GM18861 (cell line): ENCODE measurements at regions not wholly inside any gene's neighbourhood (a gene's known extent, or its start where the extent isn't known, plus 50 kb on each side); places are given as distances from the start of the nearest gene placed in this dataset.
"Not testable (repeated sequence)": the region's sequence is repeated elsewhere in the genome, so short reads cannot be mapped to it uniquely, and the experiment has no call there.

Source experiments
- ATAC-seq: cut with Tn5 transposase; IDR thresholded peaks from one replicate; pipeline ENCODE4 v1.9.1; 2021; ENCODE audit not compliant: unreplicated experiment

DNA sequence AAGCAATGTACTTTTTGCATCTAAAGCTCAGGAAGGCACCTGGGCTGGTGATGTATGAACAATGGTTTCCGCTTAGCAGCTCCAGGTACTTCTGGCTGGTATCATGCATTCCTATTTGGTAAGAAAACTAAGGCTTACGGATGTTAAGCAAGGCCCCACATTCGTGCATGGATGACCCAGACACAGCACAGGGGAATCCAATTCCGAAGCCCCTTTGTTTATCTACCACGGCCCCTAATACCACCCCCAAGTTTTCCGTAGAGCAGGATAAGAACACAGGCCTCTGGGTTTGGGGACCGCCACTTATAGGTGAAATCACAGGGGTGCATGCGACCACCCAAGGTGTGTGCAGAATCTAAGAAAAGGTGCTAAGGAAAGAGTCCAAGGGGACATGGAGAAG, 192.1 kb upstream of the ID2 start:
- no peak for ATAC-seq

GRCh38 chr2:8490166-8490721, 191.6 kb upstream of the ID2 start:
- ATAC-seq = no peak

GRCh38 chr2:8491296-8492027, 190.4 kb upstream of the ID2 start:
- no peak for ATAC-seq

- ATAC-seq = no peak
Observed at GRCh38 chr2:8494151-8494550, 187.7 kb upstream of the ID2 start.

- no peak for ATAC-seq
Observed at GRCh38 chr2:8494589-8494988, 187.3 kb upstream of the ID2 start.

- ATAC-seq = no peak
Observed at GRCh38 chr2:8495189-8495989, 186.5 kb upstream of the ID2 start.

- ATAC-seq = no peak
Observed at GRCh38 chr2:8496079-8496478, 185.8 kb upstream of the ID2 start.

DNA sequence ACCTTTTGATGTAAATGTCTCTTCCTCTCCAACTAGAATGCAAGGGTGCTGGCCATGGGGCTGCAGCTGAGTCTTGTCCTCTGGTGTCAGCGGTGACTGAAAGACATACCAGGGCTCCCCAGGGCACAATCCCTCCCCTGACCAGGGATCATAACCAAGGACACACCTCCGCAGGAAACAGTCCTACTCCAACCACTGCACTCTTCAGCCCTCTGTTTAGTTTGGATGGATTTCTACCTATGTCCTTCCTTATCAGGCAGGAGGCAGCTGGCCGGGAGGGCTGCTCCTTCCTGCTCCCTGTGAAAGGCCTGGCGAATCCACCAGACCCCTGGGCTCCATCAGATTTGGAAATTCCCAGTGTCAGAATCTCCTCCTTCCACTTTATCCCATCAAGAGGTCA, 185.2 kb upstream of the ID2 start:
- no peak for ATAC-seq

- no peak for ATAC-seq
Observed at GRCh38 chr2:8498994-8499393, 182.9 kb upstream of the ID2 start.

DNA sequence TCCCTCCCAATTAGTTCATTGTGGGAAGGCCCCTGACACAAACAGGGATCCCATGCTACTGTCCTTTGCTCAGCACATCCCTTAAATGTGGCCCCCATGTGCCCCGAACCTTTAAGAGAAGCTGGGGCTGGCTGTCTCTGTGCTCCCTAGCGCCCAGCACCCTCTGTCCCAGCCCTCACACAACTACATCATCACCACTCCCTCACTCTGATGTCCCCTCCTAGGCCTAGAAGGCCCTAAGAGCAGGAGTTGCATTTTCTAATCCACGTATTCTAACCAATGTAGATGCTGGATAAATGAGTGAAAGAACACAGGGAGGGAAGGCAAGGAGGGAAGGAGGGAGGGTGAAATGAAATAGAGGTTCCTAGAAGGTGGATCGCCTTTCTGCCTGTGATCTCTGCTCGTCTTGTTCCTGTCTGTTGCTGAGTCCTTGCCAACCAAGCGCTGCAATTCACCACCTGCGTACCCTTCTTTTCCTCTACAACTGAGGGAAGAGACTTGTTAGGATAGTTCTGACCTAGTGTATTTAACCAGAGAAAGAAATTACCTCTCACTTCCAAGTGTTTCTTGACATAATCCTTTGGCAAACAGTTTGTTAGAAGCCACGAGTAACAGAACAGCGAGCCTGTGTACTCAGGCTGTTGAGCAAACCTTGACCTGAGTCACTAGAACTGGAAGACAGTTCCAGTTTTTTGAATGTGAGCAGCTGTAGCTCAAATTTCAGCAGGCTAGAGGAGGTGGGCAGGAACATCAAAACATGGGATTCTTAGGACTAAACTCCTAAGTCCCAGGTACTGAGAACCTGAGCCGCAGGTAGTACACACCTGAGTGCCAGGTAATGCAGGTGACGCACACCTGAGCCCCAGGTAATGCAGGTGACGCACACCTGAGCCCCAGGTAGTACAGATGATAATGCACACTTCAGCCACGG, 181.5 kb upstream of the ID2 start:
- no peak for ATAC-seq

DNA sequence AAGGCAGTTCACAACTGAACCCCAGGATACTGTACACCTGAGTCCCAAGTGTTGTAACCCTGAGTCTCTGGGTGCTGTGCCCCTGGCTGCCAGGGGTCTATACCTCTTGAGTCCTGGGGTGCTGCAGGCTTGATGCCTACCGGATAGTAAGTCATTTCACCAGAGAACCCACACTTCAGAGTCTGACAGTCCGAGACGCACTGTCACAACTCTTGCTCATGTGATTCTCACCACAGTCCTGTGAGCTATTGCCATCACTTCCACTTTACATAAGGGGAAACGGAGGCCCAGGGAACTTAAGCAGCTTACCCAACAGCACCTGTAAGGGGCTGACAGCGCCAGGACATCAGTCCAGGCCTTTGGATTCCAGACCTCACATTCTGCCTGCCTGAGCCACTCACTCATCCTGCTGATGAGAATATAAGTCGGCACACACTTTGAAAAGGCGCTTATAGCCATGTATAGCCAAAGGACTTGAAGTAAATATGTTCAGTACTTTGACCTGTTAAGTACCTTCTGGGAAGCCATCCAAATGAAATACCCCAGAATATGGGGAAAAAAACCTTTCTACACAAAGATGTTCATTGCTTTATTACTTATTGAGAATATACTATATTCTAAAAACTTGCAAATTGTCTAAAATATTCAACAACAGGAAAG, 180.7 kb upstream of the ID2 start:
- no peak for ATAC-seq

- no peak for ATAC-seq
Observed at GRCh38 chr2:8502316-8502715, 179.5 kb upstream of the ID2 start.

DNA sequence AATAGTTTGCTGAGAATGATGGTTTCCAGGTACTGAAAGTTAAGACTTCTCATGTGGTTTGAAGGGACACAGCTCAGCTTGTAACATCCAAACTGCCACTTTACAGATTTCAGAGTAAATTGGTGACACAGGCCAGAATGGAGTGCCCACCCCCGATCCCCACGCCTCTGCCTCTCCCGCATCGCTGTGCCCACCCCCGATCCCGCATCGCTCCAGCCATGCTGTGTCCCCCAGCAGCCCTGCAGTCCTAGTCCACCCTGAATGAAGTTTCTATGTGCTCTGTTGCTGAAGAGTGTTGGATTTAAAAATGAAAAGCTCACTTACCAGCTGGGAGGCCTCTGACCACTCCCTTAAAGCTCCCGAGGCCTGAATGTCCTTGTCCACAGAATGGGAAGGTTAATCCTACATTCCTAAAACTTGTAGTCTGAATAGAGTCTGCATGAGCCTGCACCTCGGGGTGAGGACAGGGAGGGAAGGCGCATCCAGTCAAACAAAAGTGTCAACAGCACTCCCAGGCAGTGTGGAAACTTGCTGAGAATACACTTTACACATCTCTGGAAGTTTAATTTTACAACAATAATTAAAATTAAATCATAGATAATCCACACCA, 176.4 kb upstream of the ID2 start:
- no peak for ATAC-seq

DNA sequence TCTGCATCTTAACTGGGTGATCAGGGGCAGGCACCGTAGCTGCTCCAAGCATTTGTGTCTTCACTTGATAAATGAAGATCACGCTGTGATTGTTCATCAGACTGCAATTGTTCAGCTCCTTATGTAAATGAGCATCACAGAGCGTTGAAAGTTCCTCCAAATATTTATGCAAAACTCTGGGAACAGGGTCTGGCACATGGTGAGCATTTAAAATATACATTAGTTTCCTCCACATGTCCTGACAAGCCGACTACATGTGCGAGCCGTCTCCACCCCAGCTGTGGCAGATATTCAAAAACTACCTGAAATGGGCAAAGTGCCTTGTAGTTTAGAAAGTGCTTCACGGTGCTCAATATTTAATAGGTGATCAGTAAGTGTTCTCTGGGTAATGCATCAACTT, 175.1 kb upstream of the ID2 start:
- no peak for ATAC-seq

DNA sequence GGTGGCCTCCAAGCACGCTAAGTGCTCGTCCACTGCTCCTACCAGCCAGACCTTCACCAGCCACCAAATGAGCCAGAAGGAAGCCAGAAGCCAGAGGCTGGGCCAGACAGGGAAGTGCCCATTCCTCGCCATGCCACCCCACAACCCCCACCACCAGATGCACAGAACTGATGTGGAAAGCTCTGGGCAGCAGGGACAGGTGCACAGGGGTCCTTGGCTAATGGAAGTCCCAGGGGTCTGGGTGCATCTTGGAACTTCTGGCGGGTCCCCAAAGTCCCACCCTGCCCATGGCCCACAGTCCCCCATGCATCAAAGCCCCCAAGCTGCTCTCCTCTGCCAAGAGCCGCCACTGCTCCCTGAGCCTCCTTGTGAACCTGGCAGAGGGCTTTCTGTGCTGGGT, 173.1 kb upstream of the ID2 start:
- no peak for ATAC-seq

DNA sequence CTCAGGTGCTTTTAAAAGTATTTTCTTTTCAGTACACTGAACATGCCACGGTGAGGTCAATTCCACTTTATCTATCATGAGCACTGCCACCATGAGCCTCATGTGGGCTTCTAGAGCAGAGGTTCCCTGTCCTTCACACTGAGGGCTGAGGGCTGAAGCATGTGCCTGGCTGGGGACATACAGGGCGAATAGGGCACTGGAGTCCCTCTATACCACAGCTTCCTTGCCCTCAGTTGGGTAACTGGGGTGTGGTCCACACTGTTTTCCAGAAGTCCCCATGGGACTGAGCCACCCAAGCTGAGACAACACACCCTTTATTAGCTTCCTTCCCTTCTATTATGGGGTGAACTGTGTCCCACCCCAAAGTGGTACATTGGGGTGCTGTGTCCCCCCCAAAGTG, 172.2 kb upstream of the ID2 start:
- ATAC-seq = no peak

DNA sequence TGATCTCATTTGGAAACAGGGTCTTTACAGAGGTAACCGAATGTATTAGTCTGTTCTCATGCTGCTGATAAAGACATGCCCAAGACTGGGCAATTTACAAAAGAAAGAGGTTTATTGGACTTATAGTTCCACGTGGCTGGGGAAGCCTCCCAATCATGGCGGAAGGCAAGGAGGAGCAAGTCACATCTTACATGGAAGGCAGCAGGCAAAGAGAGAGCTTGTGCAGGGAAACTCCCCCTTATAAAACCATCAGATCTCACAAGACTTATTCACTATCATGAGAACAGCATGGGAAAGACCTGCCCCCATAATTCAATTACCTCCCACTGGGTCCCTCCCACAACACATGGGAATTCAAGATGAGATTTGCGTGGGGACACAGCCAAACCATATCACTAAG, 171.8 kb upstream of the ID2 start:
- ATAC-seq = not testable (repeated sequence)

- no peak for ATAC-seq
Observed at GRCh38 chr2:8510519-8510918, 171.3 kb upstream of the ID2 start.

- no peak for ATAC-seq
Observed at GRCh38 chr2:8511868-8512612, 169.8 kb upstream of the ID2 start.
